Liver (tissue), 3 donors: ENCODE measurements at regions not wholly inside any gene's neighbourhood (a gene's known extent, or its start where the extent isn't known, plus 50 kb on each side); places are given as distances from the start of the nearest gene placed in this dataset.

Experiments
- CTCF ChIP-seq: fragments of 150-350 bp; IDR thresholded peaks from 2 replicates; pipeline ENCODE4 v1.5.1; 2017; ENCODE audit warnings: improper control_type of control experiment, low read depth, low read length; ENCODE audit not compliant: missing input control
- REST ChIP-seq: IDR thresholded peaks from 2 replicates; pipeline ENCODE4 v1.6.1; 2016; ENCODE audit warnings: antibody characterized with exemption, mild to moderate bottlenecking
- SP1 ChIP-seq: IDR thresholded peaks from 2 replicates; pipeline ENCODE4 v1.6.1; 2018; ENCODE audit warnings: antibody characterized with exemption, mild to moderate bottlenecking
- YY1 ChIP-seq: IDR thresholded peaks from 2 replicates; pipeline ENCODE4 v1.6.1; 2016; ENCODE audit warnings: antibody characterized with exemption, mild to moderate bottlenecking
- ZBTB33 ChIP-seq: IDR thresholded peaks from 2 replicates; pipeline ENCODE4 v1.6.1; 2016; ENCODE audit warnings: antibody characterized with exemption
- donor health status: healthy.
- donor health status: healthy.

- no peak for TF ChIP-seq CTCF
- TF ChIP-seq SP1, result no peak
- no peak for TF ChIP-seq REST
- TF ChIP-seq ZBTB33, result no peak
- no peak for TF ChIP-seq YY1
Observed at GRCh38 chr18:75730249-75730648, 302.7 kb upstream of the SMIM21 start.
